Stomach (tissue), 8 donors: ENCODE measurements at regions not wholly inside any gene's neighbourhood (a gene's known extent, or its start where the extent isn't known, plus 50 kb on each side); places are given as distances from the start of the nearest gene placed in this dataset.

Experiments used
- DNase-seq, 2 donors: peaks; one replicate each; pipeline versions ENCODE4 v3.0.0 to v3.0.0-alpha.2; 2013 to 2019
- H3K27ac ChIP-seq, 5 donors: fragments of 200-600 bp in 4 of 5; sonication (generic) in 4 of 5; one replicate each; pipeline ENCODE4 v1.5.1; 2013 to 2019; ENCODE audit warnings: mild to moderate bottlenecking in 1 of 5, moderate library complexity in 1 of 5
- H3K27me3 ChIP-seq, 3 donors: fragments of 200-600 bp; sonication (generic); one replicate each; pipeline ENCODE4 v1.5.1; 2017 to 2019; ENCODE audit warnings: mixed run types in 1 of 3
- H3K36me3 ChIP-seq, 4 donors: fragments of 200-600 bp; sonication (generic); 1 replicate in 3 of 4; 2 replicates in 1 of 4; pipeline ENCODE4 v1.5.1; 2016 to 2019
- H3K4me1 ChIP-seq, 4 donors: fragments of 200-600 bp; sonication (generic); one replicate each; pipeline ENCODE4 v1.5.1; 2016 to 2019
- H3K4me3 ChIP-seq, 4 donors: fragments of 200-600 bp; sonication (generic) in 3 of 4; one replicate each; pipeline ENCODE4 v1.5.1; 2016 to 2019; ENCODE audit warnings: mild to moderate bottlenecking in 1 of 4
- H3K9me3 ChIP-seq, 4 donors: fragments of 200-600 bp; sonication (generic); one replicate each; pipeline ENCODE4 v1.5.1; 2016 to 2019
- CTCF ChIP-seq, 7 experiments: fragments of 450-650 bp in 4 of 7; fragments of 200-600 bp in 3 of 7; sonication (generic) in 3 of 7; IDR thresholded peaks; one replicate each; pipeline ENCODE4 v1.5.1; 2016 to 2019; ENCODE audit warnings: antibody characterized with exemption in 7 of 7, control low read depth in 2 of 7, mild to moderate bottlenecking in 1 of 7
- EP300 ChIP-seq: sonication (generic); formaldehyde crosslinking; IDR thresholded peaks from one replicate; pipeline ENCODE4 v1.6.1; 2017; ENCODE audit warnings: antibody characterized with exemption
- POLR2A ChIP-seq, 4 donors: fragments of 450-650 bp; IDR thresholded peaks; one replicate each; pipeline ENCODE4 v1.6.1; 2016; ENCODE audit warnings: antibody characterized with exemption in 4 of 4, control low read depth in 2 of 4, mild to moderate bottlenecking in 1 of 4, moderate library complexity in 1 of 4
- POLR2AphosphoS5 ChIP-seq, 3 donors: sonication (generic); formaldehyde crosslinking; IDR thresholded peaks; one replicate each; pipeline ENCODE4 v1.6.1; 2016; ENCODE audit warnings: antibody characterized with exemption in 3 of 3
- WGBS, 5 donors: extraction: QIAGEN DNeasy Blood & Tissue Kit in 3 of 5; methylation state at CpG; one replicate each; pipeline versions ENCODE4 v1.1.5 to v1.1.7; 2013 to 2018; 5-methylcytosine and 5-hydroxymethylcytosine counted together
- intact Hi-C: fragments of 100-400 bp; cut with DNase I; formaldehyde crosslinking; loops from one replicate; pipeline ENCODE4 v1.15.1; 2023; ENCODE audit warnings: low total_unique reads
- donor health status: healthy with polysubstance abuse.
- donor health status: Bipolar disorder and iron deficiency.
- donor health status: healthy.

GRCh38 chr7:46929359-46929758, 652.6 kb downstream of the TNS3 start:
- TF ChIP-seq POLR2A (IDR thresholded peaks at IDR 0.05), result no peak
- no peak for TF ChIP-seq CTCF (IDR thresholded peaks at IDR 0.05)
- TF ChIP-seq EP300, result no peak
- H3K4me1 ChIP-seq, result no peaks in the 10 kb centered on the region
- intact Hi-C loops, result no loop called here
- H3K27me3 ChIP-seq, result no peaks in the 10 kb centered on the region
- DNase-seq, result no peak
- no peak overlapping the region for H3K27ac ChIP-seq
- no peak overlapping the region for H3K4me3 ChIP-seq
- no peaks in the 10 kb centered on the region for H3K9me3 ChIP-seq
- H3K36me3 ChIP-seq, result no peaks in the 10 kb centered on the region

- Histone ChIP-seq H3K4me3 (no peak overlapping the region), H3K4me1 (no peaks in the 10 kb centered on the region), H3K27ac (no peak overlapping the region), H3K27me3 (no peaks in the 10 kb centered on the region), H3K36me3 (no peaks in the 10 kb centered on the region), H3K9me3 (peaks cover 0 to 3% (median 0%) of the 10 kb centered on the region in 4 donors)
- intact Hi-C loops, result no loop called here
- no peak for DNase-seq
- 19 to 41% (median 31%) methylated on average over 4 of the region's 4 CpGs for WGBS, 5 donors
- TF ChIP-seq EP300 (no peak), POLR2A (IDR thresholded peaks at IDR 0.05) (no peak)
Measured at GRCh38 chr7:46928719-46929118, 653.2 kb downstream of the TNS3 start.

GRCh38 chr7:46927131-46927810, 654.6 kb downstream of the TNS3 start:
- no peak for DNase-seq
- Histone ChIP-seq H3K27me3 (no peaks in the 10 kb centered on the region), H3K36me3 (no peaks in the 10 kb centered on the region), H3K9me3 (peaks cover 0 to 3% (median 0%) of the 10 kb centered on the region in 4 donors), H3K27ac (no peak overlapping the region), H3K4me3 (no peak overlapping the region), H3K4me1 (no peaks in the 10 kb centered on the region)
- 84 to 93% (median 89%) methylated on average over 4 of the region's 4 CpGs for WGBS, 5 donors
- TF ChIP-seq EP300 (no peak), POLR2A (IDR thresholded peaks at IDR 0.05) (no peak), POLR2AphosphoS5 (IDR thresholded peaks at IDR 0.05) (no peak), CTCF (IDR thresholded peaks at IDR 0.05) (no peak)
- intact Hi-C loops, result no loop called here

GRCh38 chr7:46916581-46916980, 665.3 kb downstream of the TNS3 start:
- Histone ChIP-seq H3K4me1 (no peaks in the 10 kb centered on the region), H3K36me3 (no peaks in the 10 kb centered on the region), H3K4me3 (no peak overlapping the region), H3K27ac (no peak overlapping the region), H3K27me3 (no peaks in the 10 kb centered on the region), H3K9me3 (peaks cover 0 to 5% (median 0%) of the 10 kb centered on the region in 4 donors)
- intact Hi-C loops, result no loop called here
- no peak for DNase-seq
- 55 to 70% (median 63%) methylated on average over 2 of the region's 2 CpGs for WGBS, 5 donors
- TF ChIP-seq POLR2A (IDR thresholded peaks at IDR 0.05) (no peak), POLR2AphosphoS5 (IDR thresholded peaks at IDR 0.05) (no peak), EP300 (no peak), CTCF (IDR thresholded peaks at IDR 0.05) (no peak)

GRCh38 chr7:46912692-46913091, 669.2 kb downstream of the TNS3 start:
- DNase-seq, result no peak
- Histone ChIP-seq H3K4me3 (no peak overlapping the region), H3K27me3 (no peaks in the 10 kb centered on the region), H3K36me3 (no peaks in the 10 kb centered on the region), H3K4me1 (no peaks in the 10 kb centered on the region), H3K9me3 (peaks cover 0 to 5% (median 0%) of the 10 kb centered on the region in 4 donors), H3K27ac (no peak overlapping the region)
- no peak for TF ChIP-seq POLR2AphosphoS5 (IDR thresholded peaks at IDR 0.05)
- 53 to 73% (median 61%) methylated on average over 2 of the region's 2 CpGs for WGBS, 5 donors
- intact Hi-C loops, result no loop called here
